IMR-90 (cell line): ENCODE measurements at regions not wholly inside any gene's neighbourhood (a gene's known extent, or its start where the extent isn't known, plus 50 kb on each side); places are given as distances from the start of the nearest gene placed in this dataset.

Experiments used
- ATAC-seq: fragments of 200-7000 bp; cut with Tn5 transposase; 2 replicates; pipeline ENCODE4 v1.9.1; 2020; ENCODE audit warnings: low read depth, mild to moderate bottlenecking, moderate library complexity
- BruUV-seq: library from RNA; stranded (reverse); fragments of 400-500 nt; replicated peaks from 2 replicates; lab custom pipeline; 2021; lab: Mats Ljungman, UMichigan
- CTCF ChIA-PET: fragments of 300-600 bp; formaldehyde crosslinking; extraction: SDS; loops from one replicate; lab custom pipeline; 2021; ENCODE audit warnings: antibody characterized with exemption; lab: Yijun Ruan, JAX
- POLR2A ChIA-PET: fragments of 300-600 bp; sonication (Branson Sonifier 250); formaldehyde crosslinking; loops from one replicate; lab custom pipeline; 2022; ENCODE audit warnings: antibody characterized with exemption; ENCODE audit not compliant: unreplicated experiment; lab: Charles Lee
- DNase-seq: peaks from one replicate; pipeline ENCODE4 v3.0.0; 2013
- H2AFZ ChIP-seq: replicated peaks from 2 replicates; pipeline ENCODE3; 2013; ENCODE audit warnings: low read length, mild to moderate bottlenecking; ENCODE audit not compliant: poor library complexity
- H2AK5ac ChIP-seq: 2 replicates; pipeline ENCODE4 v1.6.1; 2013; ENCODE audit warnings: low read depth, low read length, inconsistent platforms
- H2AK9ac ChIP-seq: replicated peaks from 2 replicates; pipeline ENCODE3; 2013; ENCODE audit warnings: mild to moderate bottlenecking, low read depth, low read length, moderate library complexity; ENCODE audit not compliant: poor library complexity
- H2BK120ac ChIP-seq: 2 replicates; pipeline ENCODE4 v1.6.1; 2013; ENCODE audit warnings: low read depth, low read length, inconsistent platforms
- H2BK15ac ChIP-seq: 3 replicates; pipeline ENCODE4 v1.6.1; 2013; ENCODE audit warnings: low read depth, low read length, inconsistent platforms
- H2BK20ac ChIP-seq: 2 replicates; pipeline ENCODE4 v1.6.1; 2013; ENCODE audit warnings: low read depth, mild to moderate bottlenecking, inconsistent platforms, low read length, moderate library complexity
- H2BK5ac ChIP-seq: 2 replicates; pipeline ENCODE4 v1.6.1; 2013; ENCODE audit warnings: mild to moderate bottlenecking, low read depth, low read length, inconsistent platforms; ENCODE audit not compliant: poor library complexity, severe bottlenecking
- H3K14ac ChIP-seq: replicated peaks from 2 replicates; pipeline ENCODE4 v1.6.1; 2013; ENCODE audit warnings: low read depth, low read length, inconsistent platforms
- H3K18ac ChIP-seq: 2 replicates; pipeline ENCODE4 v1.6.1; 2013; ENCODE audit warnings: low read depth, low read length, control low read depth
- H3K23ac ChIP-seq: 2 replicates; pipeline ENCODE4 v1.6.1; 2013; ENCODE audit warnings: low read depth, low read length, inconsistent platforms
- H3K27ac ChIP-seq: 2 replicates; pipeline ENCODE4 v1.5.1; 2013; ENCODE audit warnings: mild to moderate bottlenecking, control low read depth, low read length; ENCODE audit not compliant: insufficient read depth
- H3K27me3 ChIP-seq: 2 replicates; pipeline ENCODE4 v1.6.1; 2013; ENCODE audit warnings: low read length; ENCODE audit not compliant: control insufficient read depth, insufficient read depth
- H3K36me3 ChIP-seq: 2 replicates; pipeline ENCODE4 v1.6.1; 2013; ENCODE audit warnings: low read length, mixed read lengths; ENCODE audit not compliant: control insufficient read depth, insufficient read depth
- H3K4ac ChIP-seq: 2 replicates; pipeline ENCODE4 v1.6.1; 2013; ENCODE audit warnings: low read depth, low read length, inconsistent platforms
- H3K4me1 ChIP-seq: 2 replicates; pipeline ENCODE4 v1.6.1; 2013; ENCODE audit warnings: low read length, mixed read lengths; ENCODE audit not compliant: control insufficient read depth, insufficient read depth
- H3K4me2 ChIP-seq: 2 replicates; pipeline ENCODE4 v1.6.1; 2013; ENCODE audit warnings: low read depth, mild to moderate bottlenecking, control low read depth, low read length, moderate library complexity
- H3K4me3 ChIP-seq: 2 replicates; pipeline ENCODE4 v1.5.1; 2013; ENCODE audit warnings: low read depth, mild to moderate bottlenecking, control low read depth, low read length, moderate library complexity; ENCODE audit not compliant: insufficient read depth
- H3K56ac ChIP-seq: 2 replicates; pipeline ENCODE4 v1.6.1; 2013; ENCODE audit warnings: low read length, inconsistent platforms; ENCODE audit not compliant: insufficient read depth; ENCODE audit errors: extremely low read depth
- H3K79me1 ChIP-seq, 2 experiments: 2 replicates each; pipeline ENCODE4 v1.6.1; 2013; ENCODE audit warnings: low read length in 2 of 2, inconsistent platforms in 1 of 2, low read depth in 1 of 2
- H3K9ac ChIP-seq: 2 replicates; pipeline ENCODE4 v1.6.1; 2013; ENCODE audit warnings: low read depth, low read length, control low read depth
- H3K9me1 ChIP-seq: 2 replicates; pipeline ENCODE4 v1.6.1; 2013; ENCODE audit warnings: low read length, inconsistent platforms; ENCODE audit not compliant: insufficient read depth
- H3K9me3 ChIP-seq: 2 replicates; pipeline ENCODE4 v1.6.1; 2013; ENCODE audit warnings: low read length; ENCODE audit not compliant: control insufficient read depth, insufficient read depth
- H4K20me1 ChIP-seq: 2 replicates; pipeline ENCODE4 v1.6.1; 2013; ENCODE audit warnings: low read length, inconsistent platforms; ENCODE audit not compliant: insufficient read depth
- H4K5ac ChIP-seq: 2 replicates; pipeline ENCODE4 v1.6.1; 2013; ENCODE audit warnings: mild to moderate bottlenecking, low read depth, low read length, control low read depth
- H4K8ac ChIP-seq, 2 experiments: 2 replicates each; pipeline ENCODE4 v1.6.1; 2013; ENCODE audit warnings: low read depth in 2 of 2, low read length in 2 of 2, control low read depth in 1 of 2, inconsistent platforms in 1 of 2
- H4K91ac ChIP-seq: 2 replicates; pipeline ENCODE4 v1.6.1; 2013; ENCODE audit warnings: low read depth, low read length, inconsistent platforms; ENCODE audit not compliant: insufficient read depth
- CHD1 ChIP-seq: IDR thresholded peaks from 2 replicates; pipeline ENCODE4 v1.6.1; 2012; ENCODE audit warnings: low read depth, low read length, improper control_type of control experiment
- FOS ChIP-seq: fragments of 150-350 bp; IDR thresholded peaks from 2 replicates; pipeline ENCODE4 v1.6.1; 2016; ENCODE audit warnings: low read depth, low read length
- MAFK ChIP-seq: IDR thresholded peaks from 2 replicates; pipeline ENCODE4 v1.6.1; 2012; ENCODE audit warnings: low read depth, low read length, improper control_type of control experiment
- RFX5 ChIP-seq: IDR thresholded peaks from 2 replicates; pipeline ENCODE4 v1.8.0; 2012; ENCODE audit warnings: low read depth, mild to moderate bottlenecking, low read length, moderate library complexity
- SMC3 ChIP-seq: fragments of 150-350 bp; IDR thresholded peaks from 2 replicates; pipeline ENCODE4 v1.6.1; 2016; ENCODE audit warnings: low read depth, mild to moderate bottlenecking, antibody characterized with exemption, low read length, moderate library complexity
- USF2 ChIP-seq: fragments of 150-350 bp; IDR thresholded peaks from 2 replicates; pipeline ENCODE4 v1.6.1; 2017; ENCODE audit warnings: mild to moderate bottlenecking, antibody characterized with exemption, low read length, low read depth
- WGBS, 2 experiments: methylation state at CpG; one replicate each; pipeline versions ENCODE4 v1.1.5 to v1.1.7; 2013; ENCODE audit warnings: missing lambda C conversion rate in 2 of 2; ENCODE audit not compliant: insufficient read length in 1 of 2; ENCODE audit errors: extremely low coverage in 2 of 2; 5-methylcytosine and 5-hydroxymethylcytosine counted together
- dilution Hi-C: fragments of 300-500 bp; cut with HindIII; formaldehyde crosslinking; loops from one replicate; pipeline ENCODE4 v1.14.3; 2018; ENCODE audit warnings: low sequenced_read_pairs; ENCODE audit not compliant: unreplicated experiment
- in situ Hi-C: fragments of 300-500 bp; cut with MboI; formaldehyde crosslinking; loops from 3 replicates; pipeline ENCODE4 v1.14.3; 2019; ENCODE audit warnings: low sequenced_read_pairs, inconsistent platforms, mixed read lengths
- intact Hi-C: fragments of 100-400 bp; cut with micrococcal nuclease; formaldehyde crosslinking; loops from 2 replicates; pipeline ENCODE4 v1.10.0; 2022

DNA sequence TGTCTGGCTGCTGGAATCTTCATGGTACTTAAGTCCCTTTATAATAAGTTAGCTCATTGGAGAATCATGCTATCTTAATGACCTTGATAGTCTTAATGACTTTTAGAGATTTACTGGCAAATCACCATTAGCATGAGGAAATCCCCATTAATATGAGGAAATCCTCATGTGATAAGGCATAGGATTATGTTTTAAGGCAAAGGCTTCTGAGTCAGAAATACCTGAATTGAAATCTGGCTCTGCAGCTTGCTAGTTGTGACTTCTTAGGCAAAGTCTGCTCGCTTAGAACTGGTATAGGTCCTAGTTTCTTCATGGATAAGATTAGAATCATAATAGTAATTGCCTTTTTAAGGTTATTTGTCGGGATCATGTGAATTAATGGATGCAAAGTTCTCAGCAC lies 190.2 kb upstream of the BANK1 start:
- POLR2A ChIA-PET: no interaction called here
- H4K91ac ChIP-seq: no peak overlapping the region
- H4K5ac ChIP-seq: no peak overlapping the region
- in situ Hi-C loops (no loop called here), dilution Hi-C loops (no loop called here), intact Hi-C loops (no loop called here)
- no peak overlapping the region for H2AK9ac ChIP-seq
- H3K4me2 ChIP-seq: no peak overlapping the region
- no peak overlapping the region for H2BK120ac ChIP-seq
- H2BK15ac ChIP-seq: no peak overlapping the region
- H3K4me3 ChIP-seq: no peak overlapping the region
- H2BK20ac ChIP-seq: no peak overlapping the region
- TF ChIP-seq CHD1 (no peak), USF2 (no peak), MAFK (no peak), FOS (no peak), SMC3 (no peak), RFX5 (no peak)
- CTCF ChIA-PET: no interaction called here
- no peak overlapping the region for H3K23ac ChIP-seq
- no peaks in the 10 kb centered on the region for H3K27me3 ChIP-seq
- no peaks in the 10 kb centered on the region for H3K79me1 ChIP-seq
- no peaks in the 10 kb centered on the region for H3K9me1 ChIP-seq
- H3K14ac ChIP-seq: no peak overlapping the region
- H3K56ac ChIP-seq: no peak overlapping the region
- no peak overlapping the region for H3K9ac ChIP-seq
- WGBS, 2 experiments: no CpG with 5 or more reads among the region's 2 CpGs
- no peak overlapping the region for H3K27ac ChIP-seq
- H3K4ac ChIP-seq: no peak overlapping the region
- H3K4me1 ChIP-seq: no peaks in the 10 kb centered on the region
- H3K36me3 ChIP-seq: no peaks in the 10 kb centered on the region
- H2BK5ac ChIP-seq: no peak overlapping the region
- no TSS peak for BruUV-seq
- no peak overlapping the region for H3K18ac ChIP-seq
- DNase-seq (no peak), ATAC-seq (no peak)
- H4K20me1 ChIP-seq: no peaks in the 10 kb centered on the region
- no peak overlapping the region for H4K8ac ChIP-seq
- H2AFZ ChIP-seq: no peak overlapping the region
- H3K9me3 ChIP-seq: no peaks in the 10 kb centered on the region
- no peak overlapping the region for H2AK5ac ChIP-seq
